AG09309 (cell line): ENCODE measurements at regions not wholly inside any gene's neighbourhood (a gene's known extent, or its start where the extent isn't known, plus 50 kb on each side); places are given as distances from the start of the nearest gene placed in this dataset.

Experiments used
- DNase-seq: peaks from one replicate; pipeline ENCODE4 v3.0.0-alpha.2; 2010; ENCODE audit warnings: low read depth
- H3K4me3 ChIP-seq: 2 replicates; pipeline ENCODE4 v1.5.1; 2011; ENCODE audit warnings: mild to moderate bottlenecking, low read depth, low read length, moderate library complexity; ENCODE audit not compliant: control insufficient read depth
- CTCF ChIP-seq: IDR thresholded peaks from 2 replicates; pipeline ENCODE4 v1.5.1; 2011; ENCODE audit warnings: mild to moderate bottlenecking, low read depth, low read length, inconsistent platforms; ENCODE audit not compliant: insufficient read depth, control insufficient read depth; ENCODE audit errors: missing control alignments

GRCh38 chr1:67991546-67991945 is 58.9 kb downstream of the DIRAS3 start:
- no peak overlapping the region for H3K4me3 ChIP-seq
- no peak for DNase-seq
- no peak for TF ChIP-seq CTCF

GRCh38 chr1:67988066-67988465 is 62.4 kb downstream of the DIRAS3 start:
- H3K4me3 ChIP-seq = no peak overlapping the region
- TF ChIP-seq CTCF = no peak
- no peak for DNase-seq

GRCh38 chr1:67987046-67987799 is 63.2 kb downstream of the DIRAS3 start:
- no peak for TF ChIP-seq CTCF
- H3K4me3 ChIP-seq = no peak overlapping the region
- DNase-seq = peak; percentile 92

- no peak overlapping the region for H3K4me3 ChIP-seq
- TF ChIP-seq CTCF = no peak
- no peak for DNase-seq
Measured at GRCh38 chr1:67983867-67984266, 66.6 kb downstream of the DIRAS3 start.

- no peak for DNase-seq
- no peak overlapping the region for H3K4me3 ChIP-seq
- no peak for TF ChIP-seq CTCF
Measured at GRCh38 chr1:67980028-67980427, 70.4 kb downstream of the DIRAS3 start.

- TF ChIP-seq CTCF = no peak
- no peak for DNase-seq
- no peak overlapping the region for H3K4me3 ChIP-seq
Measured at GRCh38 chr1:67979532-67979931, 70.9 kb downstream of the DIRAS3 start.
